HG02571 (cell line): ENCODE measurements at regions not wholly inside any gene's neighbourhood (a gene's known extent, or its start where the extent isn't known, plus 50 kb on each side); places are given as distances from the start of the nearest gene placed in this dataset.
A peak's percentile ranks its signal among the peaks of the same experiment; 100 is the strongest.

Experiments
- ATAC-seq: cut with Tn5 transposase; IDR thresholded peaks from one replicate; pipeline ENCODE4 v1.9.1; 2021; ENCODE audit warnings: mild to moderate bottlenecking, moderate library complexity; ENCODE audit not compliant: unreplicated experiment

GRCh38 chr15:38692789-38693062, 128.1 kb upstream of the RASGRP1 start:
- no peak for ATAC-seq

- no peak for ATAC-seq
Measured at GRCh38 chr15:38695249-38696108, 130.9 kb upstream of the RASGRP1 start.

- peak; percentile 70 for ATAC-seq
Measured at GRCh38 chr15:38696109-38696727, 131.6 kb upstream of the RASGRP1 start.

GRCh38 chr15:38696790-38697495, 132.3 kb upstream of the RASGRP1 start:
- no peak for ATAC-seq

GRCh38 chr15:38698254-38698653, 133.6 kb upstream of the RASGRP1 start:
- ATAC-seq, result no peak

GRCh38 chr15:38699633-38700230, 135.1 kb upstream of the RASGRP1 start:
- ATAC-seq, result peak; percentile 41

- no peak for ATAC-seq
Measured at GRCh38 chr15:38701149-38701548, 136.5 kb upstream of the RASGRP1 start.

GRCh38 chr15:38702178-38702912, 137.7 kb upstream of the RASGRP1 start:
- no peak for ATAC-seq

GRCh38 chr15:38705436-38706219, 141.0 kb upstream of the RASGRP1 start:
- no peak for ATAC-seq

- no peak for ATAC-seq
Measured at GRCh38 chr15:38706956-38707355, 142.3 kb upstream of the RASGRP1 start.

- ATAC-seq, result no peak
Measured at GRCh38 chr15:38707802-38708671, 143.4 kb upstream of the RASGRP1 start.

GRCh38 chr15:38708672-38709180, 144.1 kb upstream of the RASGRP1 start:
- no peak for ATAC-seq

GRCh38 chr15:38709196-38709595, 144.6 kb upstream of the RASGRP1 start:
- no peak for ATAC-seq

- no peak for ATAC-seq
Measured at GRCh38 chr15:38714309-38715072, 149.9 kb upstream of the RASGRP1 start.

- ATAC-seq, result no peak
Measured at GRCh38 chr15:38720893-38721567, 156.4 kb upstream of the RASGRP1 start.

GRCh38 chr15:38721568-38721945, 156.9 kb upstream of the RASGRP1 start:
- no peak for ATAC-seq

- ATAC-seq, result no peak
Measured at GRCh38 chr15:38722236-38722635, 157.6 kb upstream of the RASGRP1 start.

GRCh38 chr15:38724827-38725226, 160.2 kb upstream of the RASGRP1 start:
- ATAC-seq, result no peak
